ENCODE measurements at regions not wholly inside any gene's neighbourhood (a gene's known extent, or its start where the extent isn't known, plus 50 kb on each side); places are given as distances from the start of the nearest gene placed in this dataset.

GRCh38 chr3:45297331-45297730 lies 71.2 kb upstream of the TMEM158 start:
- ATAC-seq (ENCODE audit: low read depth) (no peak), DNase-seq (no peak)
- H3K4me2 ChIP-seq (replicated peaks; ENCODE audit: low read depth, low read length, poor library complexity, severe bottlenecking), result no peak overlapping the region
- no peak overlapping the region for H2AFZ ChIP-seq (ENCODE audit: insufficient read depth, low read depth, low read length, poor library complexity, severe bottlenecking)
- no peaks in the 10 kb centered on the region for H3K4me1 ChIP-seq (ENCODE audit: control insufficient read depth in 2 of 2, insufficient read depth in 2 of 2, low read length in 2 of 2)
- H3K4me3 ChIP-seq (ENCODE audit: control extremely low read depth in 1 of 5, extremely low read depth in 1 of 5, insufficient read depth in 1 of 5, low read depth in 2 of 5, low read length in 4 of 5), result no peak overlapping the region
- H3K4me3 Mint-ChIP-seq, result no peak overlapping the region
- 82% methylated on average over 2 of the region's 3 CpGs for WGBS (ENCODE audit: insufficient coverage)
- H3K27ac Mint-ChIP-seq, result no peak overlapping the region
- H3K27ac ChIP-seq (ENCODE audit: low read length in 2 of 2), result no peak overlapping the region
- H4K20me1 ChIP-seq (ENCODE audit: control insufficient read depth, insufficient read depth, low read length, poor library complexity, severe bottlenecking), result no peaks in the 10 kb centered on the region
- intact Hi-C loops (cut with micrococcal nuclease), result no loop called here
- no peak for TF ChIP-seq CTCF (IDR thresholded peaks at IDR 0.05)
- TF ChIP-seq EZH2 (IDR thresholded peaks at IDR 0.05; ENCODE audit: borderline replicate concordance, insufficient read depth, low read depth, low read length, poor library complexity, severe bottlenecking), result no peak
- ChIA-PET CTCF (no interaction called here), POLR2A (no interaction called here)
- no peak overlapping the region for H3K9ac ChIP-seq (ENCODE audit: low read length)
- no peaks in the 10 kb centered on the region for H3K36me3 ChIP-seq (replicated peaks in 1 of 2; ENCODE audit: control extremely low read depth in 1 of 2, control insufficient read depth in 1 of 2, extremely low read depth in 1 of 2, insufficient read depth in 2 of 2, low read length in 1 of 2)
- peaks cover 6% of the 10 kb centered on the region for H3K9me3 Mint-ChIP-seq (ENCODE audit: insufficient read depth)
- peaks cover 8 to 13% (median 12%) of the 10 kb centered on the region in 3 donors for H3K9me3 ChIP-seq (ENCODE audit: control extremely low read depth in 1 of 3, control insufficient read depth in 2 of 3, insufficient read depth in 1 of 3, low read length in 2 of 3)
- no peaks in the 10 kb centered on the region for H3K4me1 Mint-ChIP-seq
- peaks cover 23% of the 10 kb centered on the region for H3K27me3 Mint-ChIP-seq
- peaks cover 0 to 21% (median 4%) of the 10 kb centered on the region in 4 experiments for H3K27me3 ChIP-seq (replicated peaks in 1 of 4; ENCODE audit: control extremely low read depth in 1 of 4, control insufficient read depth in 3 of 4, insufficient read depth in 4 of 4, low read length in 3 of 4)
- H3K79me2 ChIP-seq (ENCODE audit: control insufficient read depth, insufficient read depth, low read length), result no peaks in the 10 kb centered on the region

- ATAC-seq (ENCODE audit: low read depth) (no peak), DNase-seq (no peak)
- no peak overlapping the region for H3K27ac Mint-ChIP-seq
- Histone ChIP-seq H3K36me3 (replicated peaks in 1 of 2; ENCODE audit: control extremely low read depth in 1 of 2, control insufficient read depth in 1 of 2, extremely low read depth in 1 of 2, insufficient read depth in 2 of 2, low read length in 1 of 2) (no peaks in the 10 kb centered on the region), H3K9me3 (ENCODE audit: control extremely low read depth in 1 of 3, control insufficient read depth in 2 of 3, insufficient read depth in 1 of 3, low read length in 2 of 3) (peaks cover 11 to 16% (median 16%) of the 10 kb centered on the region in 3 donors), H3K4me1 (ENCODE audit: control insufficient read depth in 2 of 2, insufficient read depth in 2 of 2, low read length in 2 of 2) (no peaks in the 10 kb centered on the region), H3K27ac (ENCODE audit: low read length in 2 of 2) (no peak overlapping the region), H3K4me2 (replicated peaks; ENCODE audit: low read depth, low read length, poor library complexity, severe bottlenecking) (no peak overlapping the region), H3K4me3 (ENCODE audit: control extremely low read depth in 1 of 5, extremely low read depth in 1 of 5, insufficient read depth in 1 of 5, low read depth in 2 of 5, low read length in 4 of 5) (no peak overlapping the region), H3K9ac (ENCODE audit: low read length) (no peak overlapping the region), H3K27me3 (replicated peaks in 1 of 4; ENCODE audit: control extremely low read depth in 1 of 4, control insufficient read depth in 3 of 4, insufficient read depth in 4 of 4, low read length in 3 of 4) (peaks cover 0 to 12% (median 4%) of the 10 kb centered on the region in 4 experiments), H3K79me2 (ENCODE audit: control insufficient read depth, insufficient read depth, low read length) (no peaks in the 10 kb centered on the region), H2AFZ (ENCODE audit: insufficient read depth, low read depth, low read length, poor library complexity, severe bottlenecking) (no peak overlapping the region), H4K20me1 (ENCODE audit: control insufficient read depth, insufficient read depth, low read length, poor library complexity, severe bottlenecking) (no peaks in the 10 kb centered on the region)
- intact Hi-C loops (cut with micrococcal nuclease), result no loop called here
- no CpG with 5 or more reads among the region's 1 CpG for WGBS (ENCODE audit: insufficient coverage)
- no peaks in the 10 kb centered on the region for H3K4me1 Mint-ChIP-seq
- H3K4me3 Mint-ChIP-seq, result no peak overlapping the region
- ChIA-PET CTCF (interaction anchor here (1.3 kb wide), 1 partner anchor 10 kb away, joined by 3 read pairs; no protein-coding TSS in a partner anchor), POLR2A (no interaction called here)
- H3K9me3 Mint-ChIP-seq (ENCODE audit: insufficient read depth), result peaks cover 9% of the 10 kb centered on the region
- TF ChIP-seq EZH2 (IDR thresholded peaks at IDR 0.05; ENCODE audit: borderline replicate concordance, insufficient read depth, low read depth, low read length, poor library complexity, severe bottlenecking), result no peak
- no peak for TF ChIP-seq CTCF (IDR thresholded peaks at IDR 0.05)
- peaks cover 11% of the 10 kb centered on the region for H3K27me3 Mint-ChIP-seq
Measured at GRCh38 chr3:45302470-45302869, 76.4 kb upstream of the TMEM158 start.

Measured in B cell (primary cell).